HG03354 (cell line): ENCODE measurements at regions not wholly inside any gene's neighbourhood (a gene's known extent, or its start where the extent isn't known, plus 50 kb on each side); places are given as distances from the start of the nearest gene placed in this dataset.
"Not testable (repeated sequence)": the region's sequence is repeated elsewhere in the genome, so short reads cannot be mapped to it uniquely, and the experiment has no call there.

ENCODE experiments used
- ATAC-seq: cut with Tn5 transposase; IDR thresholded peaks from one replicate; pipeline ENCODE4 v1.9.1; 2021; ENCODE audit warnings: mild to moderate bottlenecking; ENCODE audit not compliant: unreplicated experiment, poor library complexity, severe bottlenecking

DNA sequence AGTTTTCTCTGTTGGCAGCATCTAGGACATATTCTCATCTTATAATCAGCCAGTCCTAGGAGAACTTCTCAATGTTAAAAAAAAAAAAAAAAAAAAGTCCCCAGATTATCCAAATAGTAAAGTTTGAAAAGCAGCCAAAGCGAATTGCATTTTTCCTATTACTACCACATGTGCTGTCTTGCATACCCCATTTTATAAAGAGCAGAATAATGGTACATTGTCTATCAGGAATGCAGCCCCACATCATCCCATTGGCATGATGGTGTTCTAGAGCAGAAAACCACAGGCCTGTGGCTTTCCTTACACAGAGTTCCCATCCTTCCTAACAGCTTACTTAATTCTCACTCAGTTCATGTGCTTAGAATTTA is 381.6 kb downstream of the TMEM38B start:
- no peak for ATAC-seq

DNA sequence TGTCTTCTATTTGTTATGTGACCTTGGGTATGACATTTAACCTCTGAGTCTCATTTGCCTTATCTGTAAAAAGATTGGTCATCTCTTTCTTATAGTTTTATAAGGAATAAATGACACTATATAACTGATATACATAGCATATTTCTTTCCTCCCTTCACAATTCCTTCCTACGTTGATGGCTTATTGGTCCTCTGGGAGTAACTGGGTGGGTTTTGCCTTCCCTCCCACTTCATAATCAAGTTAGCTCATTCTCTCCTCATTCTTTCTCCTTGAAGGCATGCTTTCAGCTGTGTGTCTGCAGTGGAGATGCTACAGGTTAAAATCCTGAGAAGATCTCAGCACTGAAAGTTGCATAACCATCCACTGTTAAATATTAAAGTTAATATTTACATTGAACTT is 382.4 kb downstream of the TMEM38B start:
- no peak for ATAC-seq

DNA sequence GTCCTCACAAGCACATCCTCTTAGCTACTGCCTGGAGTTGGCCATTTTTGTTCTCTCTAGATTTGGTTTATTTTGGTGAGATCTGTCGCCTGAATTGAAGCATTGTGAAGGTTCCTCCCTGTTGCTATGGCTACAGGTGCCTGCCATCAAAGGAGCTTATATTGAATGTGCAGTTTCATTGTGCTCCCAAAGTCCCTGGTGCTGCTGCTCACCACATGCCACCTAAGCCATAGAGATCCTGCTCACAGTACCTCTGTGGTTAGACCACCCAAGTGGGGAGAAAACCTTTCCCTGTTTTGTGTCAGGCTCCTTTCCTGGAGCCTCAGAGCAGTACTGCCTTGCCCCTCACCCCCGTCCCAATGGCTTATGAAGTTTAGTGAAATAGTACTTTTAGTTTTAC is 383.4 kb downstream of the TMEM38B start:
- ATAC-seq, result no peak

DNA sequence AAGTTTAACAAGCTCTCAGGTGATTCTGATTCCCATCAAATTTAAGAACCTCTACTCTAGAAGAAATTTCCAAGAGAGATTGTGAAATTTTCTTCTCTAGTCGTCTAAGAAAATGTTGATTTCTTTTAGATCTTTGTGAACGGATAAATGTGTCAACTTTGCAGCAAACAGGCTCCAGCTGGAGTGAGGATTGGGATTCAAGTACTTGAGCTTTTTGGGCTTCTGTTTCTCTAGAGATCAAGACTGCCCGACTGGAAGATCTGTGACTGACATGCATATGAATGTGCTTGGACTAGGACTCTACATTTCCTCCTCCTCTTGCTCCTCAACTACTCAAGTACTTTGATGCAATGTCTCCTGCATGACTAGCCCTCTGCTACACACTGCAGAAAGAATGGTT is 388.3 kb downstream of the TMEM38B start:
- ATAC-seq, result no peak

DNA sequence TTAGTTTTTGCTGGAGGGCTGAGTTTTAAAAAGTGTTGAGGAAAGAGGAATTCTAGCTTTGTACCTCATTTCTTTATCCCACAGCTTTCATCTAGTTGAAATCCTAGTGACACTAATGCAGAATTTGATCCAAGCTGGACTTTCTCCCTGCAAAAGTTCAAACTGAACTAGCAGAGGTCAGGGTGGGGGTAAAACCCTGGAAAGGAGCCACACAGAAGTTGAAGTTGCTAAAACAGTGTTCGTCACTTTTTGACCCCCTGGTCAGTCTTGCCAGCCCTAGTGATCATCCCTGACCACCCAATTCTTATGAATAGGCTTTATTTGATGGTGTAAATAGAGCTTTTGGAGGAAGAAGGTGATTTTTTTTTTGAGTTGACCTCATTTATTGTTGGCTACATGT is 390.4 kb downstream of the TMEM38B start:
- ATAC-seq, result no peak

DNA sequence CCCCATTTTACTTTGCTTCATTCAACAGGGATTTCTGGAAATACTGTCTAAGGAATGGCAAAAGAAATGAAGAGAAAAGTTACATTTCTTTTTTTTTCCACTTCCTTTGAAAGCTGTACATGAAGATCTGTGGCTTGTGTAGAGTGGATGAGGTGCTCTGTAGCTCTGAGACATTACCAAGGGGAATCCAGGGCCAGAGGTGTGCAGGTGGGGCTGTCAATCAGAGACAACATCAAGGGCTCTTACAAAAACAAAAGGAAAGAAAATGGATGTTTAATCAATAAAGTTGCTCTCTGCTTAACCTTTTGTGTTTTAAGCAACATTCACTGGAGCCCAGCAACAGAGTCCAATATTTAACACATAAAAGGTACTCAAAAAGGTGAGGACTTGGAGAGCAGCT is 391.1 kb downstream of the TMEM38B start:
- ATAC-seq, result no peak

DNA sequence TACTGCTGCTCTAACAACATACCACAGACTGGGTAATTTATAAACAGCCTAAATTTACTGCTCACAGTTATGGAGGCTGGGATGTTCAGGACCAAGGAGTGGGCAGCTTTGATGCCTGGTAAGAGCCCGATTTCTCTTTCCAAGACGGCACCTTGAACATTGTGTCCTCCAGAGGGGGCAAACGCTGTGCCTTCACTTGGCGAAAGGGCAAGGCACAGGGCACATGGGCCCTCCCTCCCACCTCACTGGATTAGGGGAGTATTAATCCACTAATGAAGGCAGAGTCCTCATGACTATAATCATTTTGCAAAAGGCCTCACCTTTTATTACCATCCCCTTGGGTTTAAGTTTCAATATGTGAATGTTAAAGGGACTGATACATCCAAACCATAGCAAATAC is 397.7 kb downstream of the TMEM38B start:
- no peak for ATAC-seq

DNA sequence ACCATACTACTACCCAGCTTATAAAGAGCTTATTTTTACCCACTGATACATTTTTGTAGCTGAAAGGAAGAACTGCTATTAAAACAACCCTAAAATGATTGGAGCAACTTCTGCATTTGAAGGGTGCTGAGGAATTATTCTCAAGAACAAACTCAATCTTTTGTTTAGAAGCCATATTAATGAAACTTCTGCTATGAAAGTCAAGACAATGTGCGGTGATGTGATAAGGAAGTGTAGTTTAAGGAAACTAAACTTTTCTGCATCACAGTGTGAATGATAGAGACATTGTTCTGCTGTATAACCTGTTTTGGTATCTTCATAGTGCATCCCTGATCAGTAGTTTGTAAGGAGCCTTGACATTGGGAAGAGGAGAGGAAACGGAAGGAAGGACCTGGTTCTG is 408.5 kb downstream of the TMEM38B start:
- no peak for ATAC-seq

DNA sequence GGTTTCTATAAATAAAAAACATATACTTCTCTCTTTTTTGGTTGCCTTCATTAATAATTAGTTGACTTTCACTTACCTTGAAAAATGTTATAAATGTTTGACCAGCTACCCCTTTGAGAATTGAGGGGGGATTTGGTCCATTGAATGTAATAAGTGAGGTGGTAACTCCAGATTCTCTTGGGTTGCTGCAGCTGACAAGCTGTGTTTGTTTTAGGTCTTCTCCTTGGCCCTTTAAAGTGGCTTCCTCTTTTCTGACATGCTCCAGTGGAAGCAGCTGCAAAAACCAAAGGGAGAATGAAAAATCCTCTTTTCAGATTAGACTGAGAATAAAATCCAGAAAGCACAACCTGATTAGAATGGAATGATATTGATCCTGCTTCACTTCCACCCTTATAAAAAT is 410.5 kb downstream of the TMEM38B start:
- ATAC-seq, result peak; percentile 78

DNA sequence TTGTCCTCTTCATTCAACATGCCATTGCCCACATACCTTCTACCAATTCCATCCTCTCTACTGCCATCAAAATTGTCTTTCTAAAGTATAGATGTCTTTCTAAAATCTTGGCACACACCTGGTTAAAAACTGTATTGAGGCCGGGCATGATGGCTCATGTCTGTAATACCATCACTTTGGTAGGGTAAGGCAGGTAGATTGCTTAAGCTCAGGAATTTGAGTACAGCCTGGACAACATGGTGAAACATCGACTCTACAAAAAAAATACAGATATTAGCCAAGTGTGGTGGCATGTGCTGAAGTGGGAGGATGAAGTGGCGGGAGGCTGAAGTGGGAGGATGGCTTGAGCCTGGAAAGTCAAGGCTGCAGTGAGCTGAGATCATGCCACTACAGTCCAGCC is 412.1 kb downstream of the TMEM38B start:
- ATAC-seq, result no peak

DNA sequence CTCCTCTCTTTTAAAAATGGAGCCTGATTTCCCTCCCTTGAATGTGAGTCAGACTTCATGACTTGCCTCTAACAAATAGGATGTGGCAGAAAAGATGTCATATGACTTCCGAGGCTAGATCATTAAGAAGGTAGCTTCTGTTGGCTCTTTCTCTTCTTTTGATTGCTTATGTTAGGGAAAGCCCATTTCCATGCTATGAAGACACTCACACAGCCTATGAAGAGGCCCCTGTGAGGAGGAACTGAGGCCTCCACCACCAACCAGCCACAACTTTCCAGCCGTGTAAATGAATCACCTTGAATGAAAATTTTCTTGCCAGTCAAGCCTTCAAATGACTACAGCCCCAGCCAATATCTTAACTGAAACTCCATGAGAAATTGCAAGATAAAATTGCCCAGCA is 413.4 kb downstream of the TMEM38B start:
- ATAC-seq, result peak; percentile 36

DNA sequence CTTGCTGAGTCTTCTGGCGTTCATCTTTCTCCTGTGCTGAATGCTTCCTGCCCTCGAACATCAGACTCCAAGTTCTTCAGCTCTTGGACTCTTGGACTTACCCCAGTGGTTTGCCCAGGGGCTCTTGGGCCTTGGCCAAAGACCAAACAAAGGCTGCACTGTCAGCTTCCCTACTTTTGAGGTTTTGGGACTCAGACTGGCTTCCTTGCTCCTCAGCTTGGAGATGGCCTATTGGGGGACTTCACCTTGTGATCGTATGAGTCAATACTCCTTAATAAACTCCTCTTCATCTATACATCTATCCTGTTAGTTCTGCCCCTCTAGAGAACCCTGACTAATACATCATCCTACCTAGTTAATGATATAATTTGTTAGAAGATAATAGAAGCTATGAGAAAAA is 415.4 kb downstream of the TMEM38B start:
- not testable (repeated sequence) for ATAC-seq

DNA sequence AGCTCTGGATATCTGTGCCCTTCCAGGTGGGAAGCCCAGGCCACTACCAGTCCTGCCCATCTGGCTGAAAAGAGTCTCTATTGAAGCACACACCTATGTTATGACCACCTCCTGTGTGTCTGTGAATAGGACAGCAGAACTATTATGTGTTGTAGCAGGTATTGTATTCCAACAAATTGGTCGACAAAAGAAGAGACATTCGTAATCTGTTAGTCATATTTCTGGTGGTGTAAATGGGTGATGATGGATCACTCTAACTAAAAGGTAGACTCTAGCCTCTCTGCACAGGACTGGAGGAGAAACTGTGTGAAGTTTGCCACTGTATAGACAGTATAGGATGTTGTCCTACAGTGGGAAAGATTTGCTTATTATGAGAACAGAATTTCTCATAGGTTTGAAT is 416.1 kb downstream of the TMEM38B start:
- no peak for ATAC-seq

DNA sequence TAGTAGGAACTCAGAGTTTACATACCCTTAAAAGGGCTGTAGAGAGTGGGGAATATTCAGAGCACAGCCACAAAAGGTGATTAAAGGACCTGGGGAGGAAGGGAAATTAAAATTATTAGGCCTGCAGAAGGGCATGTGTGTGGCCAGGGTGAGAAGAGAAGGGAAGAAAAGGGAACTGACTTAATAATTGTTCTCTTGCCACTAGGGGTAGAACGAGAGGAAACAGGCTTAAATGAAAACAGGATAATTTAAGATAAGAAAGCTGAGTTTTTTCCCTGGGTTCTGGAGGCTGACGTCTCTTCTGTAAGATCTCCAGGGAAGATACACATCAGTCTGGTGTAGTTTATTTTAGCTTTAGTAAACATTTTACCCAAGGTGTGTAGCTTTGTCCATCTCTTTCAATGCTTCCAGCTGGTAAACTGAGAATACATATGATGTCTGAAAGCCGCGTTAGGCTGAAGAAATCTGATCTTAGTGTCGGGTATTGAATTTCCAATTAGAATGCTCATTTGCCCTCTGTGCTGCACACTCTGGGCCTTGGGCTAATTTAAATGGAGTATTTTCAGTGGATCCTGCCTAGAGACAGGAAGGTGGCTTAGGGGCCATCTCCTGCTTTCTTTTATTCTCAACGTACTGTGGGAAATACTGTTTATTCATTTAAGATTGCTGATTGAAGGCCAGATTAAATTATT is 416.8 kb downstream of the TMEM38B start:
- no peak for ATAC-seq

DNA sequence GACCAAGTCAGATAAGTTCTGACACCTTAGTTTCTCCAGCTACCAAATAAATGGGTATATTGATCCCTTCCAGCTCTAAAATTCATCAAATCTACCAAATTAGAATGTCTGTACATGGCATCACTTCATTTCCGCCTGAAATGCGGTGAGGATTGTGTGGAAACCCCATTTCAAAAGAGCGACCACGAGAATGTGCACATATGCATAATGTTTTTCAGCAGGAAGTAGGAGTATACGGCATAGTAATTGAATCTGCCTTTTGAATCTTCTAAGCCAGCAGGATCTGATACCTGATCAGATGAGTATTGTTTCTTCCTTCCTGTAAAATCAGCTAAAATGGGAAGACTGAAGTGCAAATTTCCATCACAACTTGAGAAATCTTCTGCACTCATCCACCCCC is 418.6 kb downstream of the TMEM38B start:
- no peak for ATAC-seq

DNA sequence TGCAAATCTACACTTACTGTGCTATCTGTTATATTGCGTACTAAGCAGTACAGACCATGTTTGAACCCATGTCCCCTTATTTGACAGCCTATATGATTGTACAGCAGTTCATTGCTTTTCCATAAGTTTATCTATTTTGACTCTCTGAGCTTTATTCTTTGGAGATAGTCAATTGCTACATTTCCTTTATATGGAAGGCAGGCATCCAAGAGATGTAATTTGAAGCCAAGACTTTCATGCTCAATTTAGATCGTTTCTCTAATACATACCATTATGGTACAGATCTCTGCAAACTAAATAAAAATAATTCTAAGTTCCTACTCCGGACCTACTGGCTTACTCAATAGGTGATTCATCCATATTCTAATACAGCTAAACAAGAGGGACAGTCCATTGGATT is 424.8 kb downstream of the TMEM38B start:
- no peak for ATAC-seq

DNA sequence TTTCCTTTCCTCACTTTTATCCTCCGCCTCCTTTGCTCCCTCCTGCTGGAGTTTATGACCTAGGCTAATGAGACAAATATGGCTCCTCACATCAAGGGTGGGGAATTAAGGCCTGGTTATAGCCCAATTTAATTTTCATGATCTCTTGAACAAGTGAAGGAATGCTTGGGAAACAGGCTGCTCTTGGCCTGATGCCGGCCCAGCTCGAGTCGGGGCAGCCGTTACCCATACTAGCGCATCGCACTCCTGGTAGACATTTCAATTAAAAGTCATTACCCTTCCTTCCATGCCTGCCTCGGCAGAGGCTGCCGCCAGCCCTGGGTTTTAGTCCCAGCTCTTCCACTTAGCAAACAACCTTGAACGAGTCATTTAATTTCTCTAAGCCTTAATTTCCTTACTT is 425.7 kb downstream of the TMEM38B start:
- no peak for ATAC-seq

DNA sequence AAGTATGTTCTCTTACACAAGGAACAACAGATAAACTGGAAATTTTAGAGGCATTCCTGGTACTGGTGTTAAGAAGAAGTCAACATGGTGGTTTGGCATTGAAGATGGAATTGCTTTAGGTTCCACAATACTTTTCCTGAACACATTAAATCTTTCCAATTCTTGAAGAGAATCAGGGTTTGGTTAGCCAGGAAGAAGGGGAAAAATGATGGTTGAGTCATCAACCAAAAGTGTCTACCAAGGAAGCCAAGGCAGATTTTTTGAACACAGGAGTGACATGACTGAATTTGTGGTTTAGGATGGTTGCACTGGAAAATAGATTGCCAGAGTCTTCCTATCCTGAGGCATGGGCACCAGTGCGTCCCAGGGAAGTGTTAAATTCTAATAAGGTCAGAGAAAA is 433.4 kb downstream of the TMEM38B start:
- ATAC-seq, result no peak

DNA sequence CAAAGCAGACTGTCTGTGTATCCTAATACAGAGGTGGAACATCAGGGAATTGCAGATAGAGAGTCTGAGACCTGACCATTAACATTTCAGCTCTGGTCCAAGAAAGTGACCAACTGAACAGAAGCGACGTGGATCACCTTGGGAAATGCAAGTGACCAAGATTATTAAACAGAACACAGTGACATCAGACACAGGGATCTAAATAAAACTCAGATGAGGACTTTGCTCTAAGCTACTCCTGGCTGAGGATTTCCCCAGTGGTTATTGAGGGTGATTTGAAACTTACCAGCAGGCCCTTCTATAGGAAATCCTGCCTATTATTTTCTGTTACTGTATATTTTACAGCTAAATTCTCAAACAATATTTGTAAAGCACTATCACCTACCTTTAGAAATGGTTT is 436.0 kb downstream of the TMEM38B start:
- ATAC-seq, result no peak

DNA sequence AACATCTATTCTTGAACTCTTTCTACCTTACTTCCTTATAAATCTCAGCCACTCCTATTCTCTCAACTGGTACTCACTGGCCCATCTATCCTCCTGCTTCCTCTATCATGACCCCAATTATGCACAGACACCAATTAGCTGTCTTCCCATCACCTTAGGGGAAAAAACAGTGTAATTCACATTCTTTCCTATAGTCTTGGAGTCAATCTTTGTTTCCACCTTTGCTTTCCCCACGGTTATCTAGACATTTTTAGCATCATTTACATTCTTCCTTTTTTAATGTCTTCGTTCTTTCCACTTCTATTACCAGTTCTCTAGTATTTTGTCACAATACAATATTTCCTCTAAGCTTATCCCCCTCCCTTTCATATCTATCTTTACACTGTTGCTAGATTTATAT is 449.4 kb downstream of the TMEM38B start:
- no peak for ATAC-seq

DNA sequence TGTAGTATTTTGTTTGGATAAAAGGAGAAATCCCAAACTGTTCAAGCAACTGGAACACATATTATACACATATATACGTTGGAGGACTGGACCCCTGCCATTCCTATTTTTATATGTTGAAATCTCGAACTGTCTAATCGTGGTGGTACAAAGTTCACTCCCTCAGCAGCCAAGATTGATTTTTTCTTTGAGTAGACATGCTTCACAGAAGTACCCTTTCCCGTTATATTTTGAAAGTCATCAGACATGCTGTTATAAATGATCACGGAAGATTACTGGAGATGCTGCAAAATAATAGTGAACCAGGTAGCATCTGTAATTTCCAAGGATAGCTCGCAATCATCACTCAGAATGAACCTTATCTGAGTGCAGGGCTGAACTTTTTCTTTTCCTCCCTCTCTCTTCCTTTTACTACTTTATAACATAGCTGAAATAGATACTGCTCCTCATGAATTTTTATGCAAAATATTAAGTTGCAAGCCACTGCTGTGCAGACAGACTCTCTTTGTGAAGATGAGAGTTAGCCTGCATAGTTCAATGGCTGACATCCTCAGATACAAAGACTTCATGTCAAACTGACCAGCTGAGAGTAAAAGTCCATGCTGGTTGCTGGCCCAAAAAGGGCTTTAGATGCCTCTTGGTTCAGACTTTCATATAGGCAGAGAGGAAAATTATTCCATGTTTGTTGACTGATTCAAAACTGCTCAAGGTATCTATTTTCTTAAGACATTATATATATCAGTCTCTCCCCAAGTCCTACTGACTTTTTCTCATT is 451.9 kb downstream of the TMEM38B start:
- no peak for ATAC-seq

DNA sequence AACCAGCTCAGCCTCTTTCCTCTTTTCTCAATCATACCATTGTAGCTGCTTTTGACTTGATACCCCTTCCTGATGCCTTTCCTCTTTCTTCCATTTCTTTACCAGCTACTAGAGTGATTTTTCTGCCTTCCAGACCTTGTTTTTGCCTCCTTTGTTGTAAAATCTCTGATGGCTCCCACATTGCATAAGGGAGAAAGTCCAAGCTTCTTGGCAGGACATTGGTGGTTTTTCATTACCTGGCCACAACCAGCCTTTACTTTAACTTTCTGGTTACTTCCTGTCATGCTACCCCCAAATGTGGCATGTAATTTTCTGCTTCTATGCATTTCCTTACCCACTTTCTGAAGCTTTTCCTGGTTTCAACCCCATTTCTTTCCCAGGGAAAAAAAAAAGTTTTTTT is 452.5 kb downstream of the TMEM38B start:
- ATAC-seq, result no peak
